ENCODE measurements at regions not wholly inside any gene's neighbourhood (a gene's known extent, or its start where the extent isn't known, plus 50 kb on each side); places are given as distances from the start of the nearest gene placed in this dataset.

DNA sequence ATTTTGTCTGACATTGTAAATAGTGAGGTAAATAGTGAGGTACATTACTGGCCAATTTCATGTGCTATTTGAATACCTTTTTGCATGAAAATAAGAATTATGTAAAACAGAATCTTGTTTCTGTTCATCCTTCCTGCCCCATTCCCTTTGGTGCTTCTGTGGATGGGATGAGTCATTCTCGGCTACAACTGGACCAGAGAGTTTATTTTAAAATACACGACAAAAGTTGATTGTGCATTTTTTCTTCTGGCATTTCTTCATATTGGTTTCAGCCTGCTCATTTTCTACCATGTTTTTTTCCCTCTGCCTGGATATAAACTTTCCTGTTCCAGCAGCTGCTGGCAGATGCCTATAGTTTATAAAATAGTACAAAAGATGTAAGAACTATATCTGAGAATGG, 107.5 kb downstream of the CYSLTR2 start:
- no peak for DNase-seq

DNA sequence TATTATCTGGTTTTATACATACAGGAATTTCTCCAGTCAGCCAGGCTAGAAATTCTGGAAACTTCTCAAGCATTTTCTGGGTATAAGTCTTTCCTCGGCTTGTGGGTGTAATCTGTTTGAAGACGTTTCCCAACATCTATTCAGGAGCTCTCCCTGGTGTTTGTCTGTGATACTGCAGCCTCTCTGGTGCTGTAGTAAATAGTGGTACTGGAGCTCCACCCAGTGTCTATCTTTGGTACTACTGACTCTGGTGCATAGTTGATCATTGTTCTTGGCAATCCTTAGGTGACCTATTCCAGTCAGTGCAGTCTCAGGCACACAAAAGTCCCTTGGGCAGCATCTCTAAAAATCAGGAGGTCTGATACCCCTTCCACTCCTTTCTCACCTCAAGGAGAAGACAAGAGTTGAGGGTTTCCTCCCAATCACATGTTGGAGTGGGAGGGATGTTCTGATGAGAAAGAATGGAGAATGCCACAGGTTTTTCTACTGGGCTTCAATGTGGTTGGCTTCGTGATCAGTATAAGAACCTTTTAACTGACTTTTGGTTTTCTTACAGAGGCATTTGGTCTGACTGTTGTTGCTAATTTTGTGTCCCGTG, 115.5 kb downstream of the CYSLTR2 start:
- DNase-seq, result peak; percentile 84 to 100

DNA sequence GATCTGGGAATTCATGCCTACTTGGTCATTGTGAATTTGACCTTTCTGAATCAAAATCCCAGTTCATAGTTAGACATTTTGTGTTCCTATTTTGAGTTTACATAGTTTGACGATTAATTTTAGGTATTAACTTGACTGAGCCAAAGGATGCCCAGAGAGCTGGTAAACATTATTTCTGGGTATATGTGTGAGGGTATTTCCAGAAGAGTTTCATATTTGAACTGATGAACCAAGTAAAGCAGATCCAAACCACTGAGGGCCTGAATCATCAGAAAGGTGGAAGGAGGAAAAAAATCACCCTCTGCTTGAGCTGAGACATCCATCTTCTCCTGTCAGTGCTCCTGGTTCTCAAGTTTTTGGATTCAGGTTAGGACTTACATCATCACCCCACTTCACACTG, 116.6 kb downstream of the CYSLTR2 start:
- DNase-seq, result no peak

DNA sequence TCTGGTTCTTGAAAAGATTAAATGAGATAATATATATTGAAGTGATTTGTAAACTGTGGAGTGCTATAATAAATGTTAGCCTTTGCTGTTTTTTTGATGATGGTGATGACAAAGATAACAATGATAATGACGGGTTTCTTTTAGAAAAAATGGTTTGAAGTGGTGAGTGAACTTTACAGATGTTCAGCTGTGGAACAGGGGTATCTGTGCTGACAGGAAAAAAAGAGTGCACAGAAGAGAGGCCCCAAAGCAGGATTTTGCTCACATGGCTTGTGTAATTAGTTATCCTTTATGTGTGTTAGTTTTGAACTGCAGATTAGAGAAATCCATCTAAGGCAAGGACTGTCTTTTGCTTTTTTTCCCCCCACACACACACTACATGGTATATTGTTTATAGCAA, 119.2 kb downstream of the CYSLTR2 start:
- no peak for DNase-seq

DNA sequence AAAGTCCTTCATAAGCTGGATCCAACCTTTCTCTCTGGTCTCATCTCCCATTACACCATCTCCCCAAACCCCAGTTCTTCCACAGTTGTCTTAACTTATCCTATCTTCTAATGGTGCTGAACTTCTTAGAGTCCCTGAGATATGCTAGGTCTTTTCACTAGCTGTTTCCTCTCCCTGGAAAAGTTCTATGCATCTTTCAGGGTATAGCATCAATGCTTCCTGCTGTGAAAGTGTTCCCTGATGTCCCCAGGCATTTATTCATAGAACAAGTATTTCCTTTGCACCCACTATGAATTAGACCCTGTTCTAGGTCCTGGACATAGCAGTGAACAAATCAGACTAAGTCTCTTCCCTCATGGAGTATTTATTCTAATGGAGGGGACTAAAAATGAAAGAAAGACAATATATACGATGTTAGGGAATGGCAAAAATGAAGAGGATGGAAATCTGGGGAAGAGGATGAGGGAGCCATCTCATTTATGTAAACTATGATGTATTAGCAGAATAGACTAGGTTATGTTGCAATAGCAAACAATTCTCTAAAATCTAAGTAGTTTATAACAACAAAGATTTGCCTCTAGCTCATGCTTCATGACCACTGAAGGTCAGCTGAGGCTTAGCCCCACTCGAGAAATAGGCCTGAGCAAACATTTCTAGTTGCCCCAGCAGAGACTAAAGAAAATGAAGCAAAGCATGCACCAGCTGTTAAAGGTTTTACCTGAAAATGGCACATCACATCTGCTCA, 120.0 kb downstream of the CYSLTR2 start:
- no peak for DNase-seq

DNA sequence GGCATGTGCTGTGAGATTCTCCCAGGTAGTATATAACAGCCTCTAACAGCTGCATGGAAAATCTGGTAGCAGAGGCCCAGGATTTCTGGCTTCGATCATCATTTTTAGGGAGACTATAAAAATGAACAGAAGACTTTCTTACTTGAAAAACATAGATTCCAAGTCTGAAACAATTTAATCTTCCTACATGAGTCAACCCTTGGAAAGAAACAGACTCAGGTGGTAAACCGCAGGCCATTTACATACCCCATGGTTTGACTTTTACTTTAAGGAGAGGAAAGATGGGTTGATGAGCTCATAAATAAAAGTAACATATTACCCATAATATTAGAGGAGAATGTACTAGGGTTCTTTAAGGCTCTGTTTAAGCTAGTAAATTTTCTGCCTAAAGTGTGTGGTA, 121.6 kb downstream of the CYSLTR2 start:
- no peak for DNase-seq

DNA sequence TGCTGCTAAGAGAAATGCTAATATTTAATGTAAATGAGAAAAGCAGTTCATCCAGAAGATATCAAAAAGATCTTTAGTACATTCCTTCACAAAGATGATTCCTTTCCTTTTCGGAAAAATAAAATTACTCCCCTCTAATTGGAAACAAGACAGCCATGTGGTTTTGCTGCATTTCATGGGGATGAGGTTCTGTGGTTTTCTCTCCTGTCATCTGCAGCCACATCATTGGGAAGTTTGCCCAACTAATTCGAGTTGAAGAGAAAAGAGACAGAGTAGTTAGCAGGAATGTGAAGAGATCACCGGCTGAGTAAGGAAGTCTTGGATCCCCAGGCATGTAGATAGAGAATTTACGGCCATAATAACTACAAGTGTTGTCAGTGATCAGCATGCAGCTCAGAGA, 122.1 kb downstream of the CYSLTR2 start:
- no peak for DNase-seq

DNA sequence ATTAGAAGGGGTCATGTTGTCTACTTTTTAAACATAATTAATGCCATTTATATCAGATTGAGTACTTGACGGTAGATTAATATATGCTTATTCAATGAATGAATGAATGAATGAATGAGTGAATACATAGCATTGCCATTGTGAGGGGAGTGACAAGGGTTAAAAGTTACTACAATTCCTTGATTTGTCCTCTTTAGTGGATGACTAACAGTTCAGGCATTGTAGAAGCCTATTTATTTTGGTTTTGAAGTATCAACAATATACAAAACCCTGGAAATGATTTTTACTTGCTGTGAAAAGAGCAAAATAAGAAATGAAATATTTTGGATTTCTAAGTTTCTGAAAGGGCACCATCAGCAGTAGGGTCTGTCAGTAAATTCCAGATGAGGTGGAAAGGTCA, 122.7 kb downstream of the CYSLTR2 start:
- no peak for DNase-seq

DNA sequence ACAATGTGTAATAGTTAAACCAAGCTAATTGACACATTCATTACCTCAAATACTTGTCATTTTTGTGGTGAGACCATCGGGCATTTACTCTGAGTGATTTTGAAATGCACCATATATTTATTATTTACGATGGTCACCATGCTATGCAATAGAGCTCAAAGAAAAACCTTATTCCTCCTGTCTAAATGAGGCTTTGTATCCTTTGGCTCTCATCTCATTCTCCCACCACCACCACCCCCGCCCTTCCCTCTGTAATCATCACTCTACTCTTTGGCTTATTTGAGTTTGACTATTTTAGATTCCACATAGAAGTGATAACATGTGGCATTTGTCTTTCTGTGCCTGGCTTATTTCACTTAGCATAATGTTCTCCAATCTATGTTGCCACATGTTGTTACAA, 124.9 kb downstream of the CYSLTR2 start:
- DNase-seq, result no peak

DNA sequence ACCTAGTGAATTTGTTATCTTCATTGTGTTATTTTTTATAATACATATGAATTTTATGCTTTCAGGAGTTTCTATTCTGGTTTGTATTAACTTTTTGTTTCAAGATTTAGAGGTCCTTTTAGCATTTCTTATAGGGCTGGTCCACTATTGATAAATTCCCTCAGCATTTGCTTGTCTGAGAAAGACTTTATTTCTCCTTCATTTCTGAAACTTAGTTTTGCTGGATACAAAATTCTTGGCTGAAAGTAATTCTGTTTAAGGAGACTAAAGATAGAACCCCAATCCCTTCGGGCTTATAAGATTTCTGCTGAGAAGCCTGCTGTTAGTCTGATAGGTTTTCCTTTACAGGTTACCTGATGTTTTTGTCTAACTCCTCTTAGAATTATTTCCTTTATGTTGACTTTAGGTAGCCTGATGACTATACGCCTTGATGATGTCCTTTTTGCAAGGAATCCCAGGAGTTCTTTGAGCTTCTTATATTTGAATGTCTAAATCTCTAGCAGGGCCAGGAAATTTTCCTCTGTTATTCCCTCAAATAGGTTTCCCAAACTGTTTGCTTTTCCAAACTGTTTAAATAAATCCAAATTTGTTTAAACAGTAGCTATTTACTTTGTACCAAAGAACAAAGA, 127.1 kb downstream of the CYSLTR2 start:
- no peak for DNase-seq

DNA sequence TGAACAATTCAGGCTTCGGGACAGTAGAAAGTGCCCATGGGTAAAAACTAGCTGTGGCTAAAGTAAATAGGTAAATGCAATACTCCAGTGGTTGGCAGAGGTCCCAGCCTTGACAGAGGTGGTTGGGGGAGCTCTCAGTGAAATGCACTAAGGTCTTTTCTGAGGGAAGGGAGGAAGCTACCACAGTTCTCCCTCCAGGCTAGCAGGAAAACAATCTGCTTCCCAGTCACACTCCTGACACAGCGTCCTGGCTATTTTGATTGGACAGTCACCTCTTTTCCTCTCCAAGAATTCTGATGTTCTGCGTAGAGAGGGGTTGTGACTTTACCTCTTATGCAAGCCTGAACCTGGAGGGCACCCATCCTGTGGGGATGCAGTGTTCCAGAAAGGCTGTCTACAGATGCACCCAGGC, 128.7 kb downstream of the CYSLTR2 start:
- DNase-seq, result no peak

DNA sequence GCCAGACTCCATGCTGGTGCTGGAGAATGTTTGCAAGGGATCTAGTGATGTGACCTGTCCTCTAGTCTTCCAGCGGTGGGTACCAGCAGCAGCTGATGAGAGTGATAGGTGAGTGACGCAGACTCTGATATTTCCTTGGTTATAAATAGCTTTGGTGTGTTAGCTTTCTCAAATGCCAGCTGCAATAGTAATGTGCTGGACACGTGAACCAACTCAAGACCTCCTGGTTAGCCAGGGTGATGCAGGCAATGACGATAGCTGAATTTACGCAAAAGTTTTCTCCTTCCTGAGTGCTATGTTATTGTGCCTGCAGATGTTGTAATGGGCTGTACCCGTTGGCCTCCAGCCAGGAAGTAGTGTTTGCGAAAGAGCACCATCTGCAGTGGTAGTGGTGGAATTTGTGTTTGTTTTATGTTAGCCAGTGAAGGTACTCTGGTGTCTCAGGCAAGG, 129.5 kb downstream of the CYSLTR2 start:
- DNase-seq, result peak; percentile 85 to 94

DNA sequence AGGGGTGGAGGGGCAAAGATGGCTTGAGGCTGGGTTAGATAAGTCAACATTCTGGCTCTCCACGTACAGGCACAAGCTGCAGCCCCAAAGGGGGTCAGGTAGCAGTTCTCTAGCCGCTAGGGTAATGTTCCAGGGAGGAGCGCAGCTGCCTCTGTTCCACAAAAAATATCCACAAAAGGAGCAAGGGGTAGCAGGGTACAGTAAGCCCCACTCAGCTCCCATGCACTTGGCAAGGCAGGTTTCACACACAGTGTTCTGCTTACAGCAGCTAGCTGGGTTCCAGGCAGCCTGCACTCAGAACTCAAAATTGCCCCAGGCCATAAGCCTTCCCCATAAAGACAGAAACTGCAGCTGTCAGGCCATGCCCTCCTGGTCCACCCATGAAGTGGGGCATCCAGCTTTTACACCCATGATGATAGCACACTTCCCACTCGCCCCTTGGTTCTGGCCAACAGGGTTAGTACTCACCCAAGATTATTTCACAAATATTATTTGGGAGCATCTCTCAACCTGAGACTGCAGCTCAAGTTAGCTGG, 130.0 kb downstream of the CYSLTR2 start:
- no peak for DNase-seq

DNA sequence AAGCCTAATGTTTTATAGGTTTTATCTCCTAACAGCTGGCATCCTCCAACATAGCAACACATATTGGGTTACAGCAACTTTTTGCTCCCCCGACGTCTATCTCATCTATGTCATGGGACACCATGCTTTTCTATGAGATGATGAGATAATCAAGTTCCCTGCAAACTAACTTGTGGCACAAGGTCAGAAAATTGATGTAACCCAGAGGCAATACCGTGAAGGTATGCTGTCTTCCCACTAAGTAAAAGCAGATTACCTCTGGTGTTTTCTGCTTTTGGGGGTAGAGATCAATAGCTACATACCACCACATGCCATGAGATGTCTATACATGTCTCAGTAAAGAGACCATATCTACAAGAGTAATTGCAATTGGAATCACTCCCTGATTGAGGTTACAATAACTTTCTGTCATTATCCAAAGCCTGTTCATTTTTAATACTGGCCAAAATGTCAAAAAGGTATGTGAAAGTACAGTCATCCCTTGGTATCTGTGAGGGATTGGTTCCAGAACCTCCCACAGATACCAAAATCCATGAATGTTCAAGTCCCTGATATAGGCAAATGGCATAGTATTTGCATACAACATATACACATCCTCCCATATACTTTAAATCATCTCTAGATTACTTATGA, 131.3 kb downstream of the CYSLTR2 start:
- no peak for DNase-seq

DNA sequence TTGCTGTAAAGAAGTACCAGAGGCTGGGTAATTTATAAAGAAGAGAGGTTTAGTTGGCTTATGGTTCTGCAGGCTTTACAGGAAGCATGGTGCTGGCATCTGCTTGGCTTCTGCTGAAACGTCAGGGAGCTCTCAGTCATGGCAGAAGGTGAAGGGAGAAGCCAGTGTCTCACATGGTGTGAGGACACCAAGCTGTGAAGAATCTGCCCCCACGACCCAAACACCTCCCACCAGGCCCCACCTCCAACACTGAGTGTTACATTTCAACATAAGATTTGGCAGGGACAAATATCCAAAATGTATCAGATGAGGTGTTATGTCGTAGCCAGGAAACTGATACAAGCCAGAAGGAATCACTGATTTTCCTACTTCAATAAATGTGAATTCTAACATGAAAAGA, 136.5 kb downstream of the CYSLTR2 start:
- DNase-seq, result no peak

DNA sequence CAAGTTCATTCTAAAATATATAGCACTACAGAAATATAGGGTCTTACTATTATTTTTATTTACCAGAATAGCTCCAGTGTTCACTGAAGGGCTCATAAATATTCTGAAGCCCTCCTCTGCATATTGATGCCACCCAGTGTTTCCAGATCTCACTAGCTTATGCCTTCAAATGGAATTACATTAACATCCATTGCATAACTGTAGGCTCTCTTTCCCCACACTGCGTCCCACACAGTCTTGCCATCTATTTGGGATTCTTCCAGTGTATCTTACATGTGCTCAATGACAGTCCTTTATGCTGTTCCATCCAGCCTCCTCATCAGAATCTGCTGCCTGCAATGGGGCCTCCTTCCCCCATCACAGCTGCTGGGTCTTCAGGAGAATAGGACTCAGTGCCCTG, 137.2 kb downstream of the CYSLTR2 start:
- DNase-seq, result peak; percentile 31 to 52

DNA sequence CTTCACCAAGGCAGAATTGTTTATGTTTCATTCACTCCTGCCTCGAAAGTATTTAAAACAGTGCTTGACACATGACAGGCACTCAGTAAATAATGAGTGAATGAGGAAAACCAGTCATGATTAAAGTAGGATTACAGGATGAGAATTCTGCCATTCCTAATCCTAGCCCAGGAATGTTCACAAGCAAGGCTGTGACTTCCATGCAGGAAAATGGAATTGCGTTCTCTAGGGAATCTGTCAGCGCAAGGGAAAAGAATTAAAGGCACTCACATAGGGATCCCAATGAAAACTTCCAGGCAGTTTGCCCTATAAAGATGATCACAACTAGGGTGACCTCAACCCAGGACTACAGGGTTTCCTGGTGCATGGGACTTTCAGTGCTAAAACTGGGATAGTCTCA, 143.4 kb downstream of the CYSLTR2 start:
- DNase-seq, result no peak

DNA sequence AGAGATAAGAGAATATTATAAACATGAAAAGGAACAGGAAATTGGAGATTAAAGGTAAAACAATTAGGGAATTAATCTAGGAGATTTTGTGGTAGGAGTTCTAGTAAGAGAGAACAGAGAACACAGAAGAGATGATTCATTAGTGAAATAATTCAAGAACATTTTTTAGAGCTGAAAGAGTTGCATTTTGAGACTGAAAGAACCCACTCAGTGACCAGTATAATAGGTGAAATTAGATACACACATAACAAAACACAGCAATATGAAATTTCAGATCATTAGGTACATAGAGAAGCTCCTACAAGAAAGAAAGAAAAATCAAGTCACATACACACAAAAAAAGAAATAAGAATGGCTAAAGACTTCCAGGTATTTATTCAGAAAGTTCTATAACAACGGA, 144.0 kb downstream of the CYSLTR2 start:
- no peak for DNase-seq

DNA sequence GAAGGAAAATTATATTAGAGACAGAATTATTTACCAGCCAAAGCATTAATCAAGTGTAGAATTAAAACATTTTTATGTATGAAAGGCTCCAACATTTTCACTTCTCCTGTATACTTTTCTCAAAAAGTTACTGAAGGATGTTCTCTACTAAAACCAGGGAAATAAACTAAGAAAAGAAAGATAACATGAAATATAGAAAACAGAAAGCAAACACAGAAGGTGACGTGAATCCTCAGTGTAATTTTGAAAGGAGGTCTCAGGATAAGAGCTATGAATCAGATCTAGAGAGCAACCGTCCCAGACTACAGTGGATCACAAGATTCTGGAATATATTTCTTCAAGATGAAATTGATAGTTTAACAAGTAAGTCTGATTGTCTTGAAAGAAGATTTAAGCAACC, 144.5 kb downstream of the CYSLTR2 start:
- DNase-seq, result no peak

DNA sequence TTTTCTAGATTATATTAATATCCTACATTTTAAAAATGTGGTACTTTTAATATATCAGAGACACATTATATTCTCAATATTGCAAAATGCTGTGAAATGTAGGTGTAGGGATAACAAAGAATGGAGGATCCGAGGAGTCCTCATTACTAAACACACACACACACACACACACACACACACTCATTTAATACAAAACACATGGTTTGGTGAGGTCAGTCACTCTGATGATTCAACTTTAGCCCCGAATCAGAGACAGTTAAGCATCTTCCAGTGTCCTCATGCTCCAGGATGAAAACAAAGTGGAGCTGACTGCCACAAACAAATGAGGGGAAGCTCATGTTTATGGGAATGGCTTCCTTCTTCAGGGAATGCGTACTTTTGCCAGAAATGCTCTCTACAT, 147.5 kb downstream of the CYSLTR2 start:
- no peak for DNase-seq

DNA sequence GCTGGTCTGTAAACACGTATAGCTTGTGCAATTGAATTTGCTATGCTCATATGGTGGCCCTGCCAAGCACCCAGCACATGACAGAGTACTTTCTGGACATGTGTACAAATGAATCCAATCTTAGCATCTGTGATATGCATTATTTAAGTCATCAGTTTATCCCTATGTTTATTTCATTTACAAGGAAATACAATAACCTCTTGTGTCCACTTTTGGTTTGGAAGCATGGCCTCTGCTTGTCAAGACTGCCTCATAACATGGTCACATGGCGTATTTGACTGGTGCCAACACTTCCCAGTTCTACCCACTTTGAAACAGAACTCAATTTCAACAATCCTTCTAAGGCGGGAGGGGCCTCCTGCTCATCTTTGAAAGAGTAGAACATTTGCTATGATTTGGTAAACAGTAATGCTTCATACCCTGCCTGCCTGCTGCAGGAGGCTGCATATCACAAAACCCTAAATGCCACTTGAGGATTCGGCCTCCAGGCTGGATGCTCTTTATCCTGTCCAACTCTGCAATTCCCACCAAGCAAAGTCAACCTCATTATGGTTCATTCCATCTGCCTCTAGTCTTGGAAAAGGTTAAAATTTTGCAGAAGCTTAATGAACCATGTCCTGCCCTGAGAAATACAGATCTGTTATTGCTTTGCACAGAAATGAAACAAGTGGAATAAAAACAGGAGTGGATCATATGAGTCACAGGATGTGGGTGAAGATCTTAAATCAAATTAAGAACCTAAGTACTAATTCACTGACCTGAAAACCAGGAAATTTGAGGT, 151.3 kb downstream of the CYSLTR2 start:
- DNase-seq, result no peak

DNA sequence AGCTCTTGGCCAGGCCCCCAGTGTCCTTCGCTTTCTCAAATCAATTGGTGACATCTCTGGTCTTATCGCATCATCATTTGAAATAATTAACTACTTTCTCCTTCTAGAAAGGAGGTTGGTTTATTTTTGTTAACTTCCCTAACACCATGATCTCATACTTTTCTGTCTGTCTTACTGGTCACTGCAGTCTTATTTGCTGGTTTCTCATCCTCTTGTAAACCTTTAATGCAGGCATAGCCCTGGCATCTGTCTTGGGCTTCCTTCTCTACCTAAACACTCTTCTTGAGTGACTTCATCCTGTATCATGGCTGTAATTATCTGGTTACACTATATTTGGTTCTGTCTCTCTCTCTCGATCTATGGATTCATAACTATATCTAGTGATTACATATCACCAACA, 152.8 kb downstream of the CYSLTR2 start:
- DNase-seq, result no peak

DNA sequence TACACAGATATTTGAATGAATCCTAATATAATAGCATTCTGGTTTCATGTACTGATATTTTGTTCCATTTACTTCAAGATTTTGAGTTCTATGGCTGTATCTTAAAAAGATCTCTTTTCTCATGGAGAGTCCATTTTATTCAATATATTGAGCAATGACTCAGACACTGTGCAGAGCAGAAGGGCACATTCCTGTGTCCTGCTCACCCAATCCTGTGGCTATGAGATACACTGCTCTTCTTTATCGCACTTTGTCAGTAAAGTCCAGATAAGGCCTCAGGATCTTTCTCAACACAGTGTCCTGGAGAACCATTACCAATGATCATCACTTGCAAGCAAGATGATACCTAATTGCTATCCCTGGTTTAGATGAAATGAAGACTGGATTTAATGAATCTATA, 155.0 kb downstream of the CYSLTR2 start:
- no peak for DNase-seq

All from inflammatory macrophage treated with lipopolysaccharide for 1 hour (primary cell).